Activated naive CD4-positive, alpha-beta T cell treated with anti-CD3 and anti-CD28 coated beads, Interleukin-2, amount 10 ng/mL, durations not matched to agents 7 days and 5 days (primary cell): ENCODE measurements at regions not wholly inside any gene's neighbourhood (a gene's known extent, or its start where the extent isn't known, plus 50 kb on each side); places are given as distances from the start of the nearest gene placed in this dataset.

Experiments used
- CTCF ChIA-PET: fragments of 350-600 bp; sonication (Branson Sonifier 250); formaldehyde crosslinking; loops from one replicate; lab custom pipeline; 2021; ENCODE audit warnings: antibody characterized with exemption; lab: Charles Lee
- DNase-seq: peaks from one replicate; pipeline ENCODE4 v3.0.0-alpha.2; 2020
- H3K27ac Mint-ChIP-seq: one replicate; pipeline ENCODE4 v1.8.0; 2021; ENCODE audit warnings: mild to moderate bottlenecking, moderate library complexity, mixed read lengths
- H3K27me3 Mint-ChIP-seq: one replicate; pipeline ENCODE4 v1.8.0; 2021; ENCODE audit warnings: mild to moderate bottlenecking, mixed read lengths
- H3K36me3 Mint-ChIP-seq: one replicate; pipeline ENCODE4 v1.8.0; 2021; ENCODE audit warnings: mixed read lengths
- H3K4me1 Mint-ChIP-seq: one replicate; pipeline ENCODE4 v1.8.0; 2021; ENCODE audit warnings: mixed read lengths
- H3K4me3 Mint-ChIP-seq: one replicate; pipeline ENCODE4 v1.8.0; 2021; ENCODE audit warnings: mild to moderate bottlenecking, moderate library complexity, mixed read lengths
- H3K9me3 Mint-ChIP-seq: one replicate; pipeline ENCODE4 v1.8.0; 2021; ENCODE audit warnings: mixed read lengths

GRCh38 chr2:103025056-103025455 is 263.2 kb downstream of the TMEM182 start:
- Mint-ChIP-seq H3K27me3 (no peaks in the 10 kb centered on the region), H3K36me3 (no peaks in the 10 kb centered on the region), H3K9me3 (no peaks in the 10 kb centered on the region), H3K4me3 (no peak overlapping the region), H3K4me1 (no peaks in the 10 kb centered on the region), H3K27ac (no peak overlapping the region)
- DNase-seq, result no peak
- CTCF ChIA-PET, result interaction anchor here (1.2 kb wide), 1 partner anchor 136 kb away, joined by 3 read pairs; no protein-coding TSS in a partner anchor

GRCh38 chr2:103028181-103028580 is 266.4 kb downstream of the TMEM182 start:
- Mint-ChIP-seq H3K9me3 (no peaks in the 10 kb centered on the region), H3K4me3 (no peak overlapping the region), H3K36me3 (no peaks in the 10 kb centered on the region), H3K27me3 (no peaks in the 10 kb centered on the region), H3K27ac (no peak overlapping the region), H3K4me1 (no peaks in the 10 kb centered on the region)
- no peak for DNase-seq
- CTCF ChIA-PET, result no interaction called here
